ENCODE measurements at regions not wholly inside any gene's neighbourhood (a gene's known extent, or its start where the extent isn't known, plus 50 kb on each side); places are given as distances from the start of the nearest gene placed in this dataset.

DNA sequence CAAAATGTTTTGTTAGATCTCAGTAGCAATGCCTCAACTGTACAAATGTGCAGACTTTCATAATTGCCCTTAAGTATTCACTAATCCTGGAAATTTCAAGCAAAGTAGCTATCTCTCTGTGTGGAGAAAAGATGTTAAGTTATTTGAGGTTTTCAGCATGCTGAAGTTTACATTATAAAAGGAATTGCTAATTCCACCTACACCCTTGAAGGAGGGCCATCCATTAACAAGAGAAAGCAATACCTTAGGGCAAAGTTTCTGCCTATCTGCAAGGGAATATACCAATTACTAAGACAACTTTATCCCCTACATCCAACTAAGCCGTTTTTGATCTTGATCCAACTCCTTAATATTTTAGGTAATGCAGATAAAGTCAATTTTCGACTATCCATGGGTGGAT, 380.7 kb upstream of the BTBD3 start:
- TF ChIP-seq, protein P1, sequence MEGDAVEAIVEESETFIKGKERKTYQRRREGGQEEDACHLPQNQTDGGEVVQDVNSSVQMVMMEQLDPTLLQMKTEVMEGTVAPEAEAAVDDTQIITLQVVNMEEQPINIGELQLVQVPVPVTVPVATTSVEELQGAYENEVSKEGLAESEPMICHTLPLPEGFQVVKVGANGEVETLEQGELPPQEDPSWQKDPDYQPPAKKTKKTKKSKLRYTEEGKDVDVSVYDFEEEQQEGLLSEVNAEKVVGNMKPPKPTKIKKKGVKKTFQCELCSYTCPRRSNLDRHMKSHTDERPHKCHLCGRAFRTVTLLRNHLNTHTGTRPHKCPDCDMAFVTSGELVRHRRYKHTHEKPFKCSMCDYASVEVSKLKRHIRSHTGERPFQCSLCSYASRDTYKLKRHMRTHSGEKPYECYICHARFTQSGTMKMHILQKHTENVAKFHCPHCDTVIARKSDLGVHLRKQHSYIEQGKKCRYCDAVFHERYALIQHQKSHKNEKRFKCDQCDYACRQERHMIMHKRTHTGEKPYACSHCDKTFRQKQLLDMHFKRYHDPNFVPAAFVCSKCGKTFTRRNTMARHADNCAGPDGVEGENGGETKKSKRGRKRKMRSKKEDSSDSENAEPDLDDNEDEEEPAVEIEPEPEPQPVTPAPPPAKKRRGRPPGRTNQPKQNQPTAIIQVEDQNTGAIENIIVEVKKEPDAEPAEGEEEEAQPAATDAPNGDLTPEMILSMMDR (IDR thresholded peaks at IDR 0.05; ENCODE audit: low read depth, low read length), result no peak
- TF ChIP-seq EZH2phosphoT487 (IDR thresholded peaks at IDR 0.05; ENCODE audit: low read depth), result no peak

All from OCI-LY3 (cell line).